ENCODE measurements at regions not wholly inside any gene's neighbourhood (a gene's known extent, or its start where the extent isn't known, plus 50 kb on each side); places are given as distances from the start of the nearest gene placed in this dataset.

DNA sequence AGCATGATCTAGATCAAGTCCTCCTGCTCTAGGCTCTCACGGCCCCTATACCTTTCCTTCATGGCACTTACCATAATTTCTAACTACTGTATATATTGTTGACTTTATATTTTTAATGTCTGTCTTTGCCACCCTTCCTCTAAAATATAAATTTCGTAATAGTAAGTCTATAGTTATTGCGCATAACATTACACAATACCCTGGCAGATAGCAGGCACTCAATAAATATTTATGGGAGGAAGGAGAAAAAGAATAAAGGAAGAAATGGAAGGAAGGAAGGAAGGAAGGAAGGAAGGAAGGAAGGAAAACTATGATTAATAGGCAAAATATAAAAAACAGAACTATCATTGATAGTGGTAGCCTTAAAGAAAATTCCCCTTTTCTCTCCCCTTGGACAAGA lies 190.3 kb upstream of the LMCD1 start:
- TF ChIP-seq, protein P1, sequence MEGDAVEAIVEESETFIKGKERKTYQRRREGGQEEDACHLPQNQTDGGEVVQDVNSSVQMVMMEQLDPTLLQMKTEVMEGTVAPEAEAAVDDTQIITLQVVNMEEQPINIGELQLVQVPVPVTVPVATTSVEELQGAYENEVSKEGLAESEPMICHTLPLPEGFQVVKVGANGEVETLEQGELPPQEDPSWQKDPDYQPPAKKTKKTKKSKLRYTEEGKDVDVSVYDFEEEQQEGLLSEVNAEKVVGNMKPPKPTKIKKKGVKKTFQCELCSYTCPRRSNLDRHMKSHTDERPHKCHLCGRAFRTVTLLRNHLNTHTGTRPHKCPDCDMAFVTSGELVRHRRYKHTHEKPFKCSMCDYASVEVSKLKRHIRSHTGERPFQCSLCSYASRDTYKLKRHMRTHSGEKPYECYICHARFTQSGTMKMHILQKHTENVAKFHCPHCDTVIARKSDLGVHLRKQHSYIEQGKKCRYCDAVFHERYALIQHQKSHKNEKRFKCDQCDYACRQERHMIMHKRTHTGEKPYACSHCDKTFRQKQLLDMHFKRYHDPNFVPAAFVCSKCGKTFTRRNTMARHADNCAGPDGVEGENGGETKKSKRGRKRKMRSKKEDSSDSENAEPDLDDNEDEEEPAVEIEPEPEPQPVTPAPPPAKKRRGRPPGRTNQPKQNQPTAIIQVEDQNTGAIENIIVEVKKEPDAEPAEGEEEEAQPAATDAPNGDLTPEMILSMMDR (conservative IDR thresholded peaks at IDR 0.05 in 1 of 2, IDR thresholded peaks at IDR 0.05 in 1 of 2; ENCODE audit: low read depth in 1 of 2, low read length in 2 of 2) = no peak
- TF ChIP-seq EZH2 (IDR thresholded peaks at IDR 0.05; ENCODE audit: low read length, missing control alignments) = no peak
